ENCODE measurements at regions not wholly inside any gene's neighbourhood (a gene's known extent, or its start where the extent isn't known, plus 50 kb on each side); places are given as distances from the start of the nearest gene placed in this dataset.

DNA sequence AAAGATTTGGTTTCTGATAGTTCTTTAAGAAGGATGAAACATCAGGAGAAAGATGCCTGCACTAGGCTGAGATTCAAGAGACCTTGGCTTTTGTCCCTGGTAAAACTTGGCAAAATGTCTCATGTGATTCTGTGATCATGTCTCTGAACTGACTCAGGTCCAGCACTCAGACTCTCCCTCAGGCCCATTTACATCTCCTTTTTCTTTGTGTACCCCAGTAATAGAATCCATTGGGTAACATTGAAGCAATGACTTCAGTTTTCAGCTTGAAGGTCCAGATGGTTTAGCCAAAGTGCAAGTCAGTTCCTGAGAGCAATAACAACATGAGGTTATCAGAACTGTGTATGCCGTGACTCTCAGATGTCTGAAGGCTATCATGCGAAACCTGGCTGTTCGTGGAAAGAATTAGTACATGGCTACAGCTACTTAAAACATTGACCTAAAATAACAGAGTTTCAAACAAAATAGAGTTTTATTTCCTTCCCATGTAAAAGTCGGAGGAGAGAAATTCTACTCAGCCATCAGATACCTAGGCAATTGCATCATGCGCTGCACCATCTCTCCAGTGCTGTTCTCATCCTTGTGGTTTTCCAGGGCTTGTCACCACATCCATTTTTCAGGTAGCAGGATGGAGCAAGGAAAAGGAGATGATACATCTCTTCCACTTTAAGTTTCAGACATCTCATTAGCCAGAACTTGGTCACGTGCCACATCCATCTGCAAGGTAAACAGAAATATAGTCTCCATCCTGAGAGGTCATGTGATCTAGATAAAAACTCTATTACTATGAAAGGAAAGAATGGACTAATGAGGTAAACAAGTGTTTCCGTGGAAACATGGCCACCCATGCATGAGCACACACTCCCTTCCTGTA is 117.3 kb downstream of the POSTN start:
- no peak for TF ChIP-seq EZH2 (IDR thresholded peaks at IDR 0.05; ENCODE audit: insufficient read depth, poor library complexity, severe bottlenecking)
- no peak for TF ChIP-seq EZH2phosphoT487 (IDR thresholded peaks at IDR 0.05; ENCODE audit: insufficient read depth, low read depth)
